LNCaP clone FGC (cell line): ENCODE measurements at regions not wholly inside any gene's neighbourhood (a gene's known extent, or its start where the extent isn't known, plus 50 kb on each side); places are given as distances from the start of the nearest gene placed in this dataset.

Experiments used
- DNase-seq: peaks from one replicate; pipeline ENCODE4 v3.0.0-alpha.2; 2011; ENCODE audit warnings: low read depth
- H3K4me3 ChIP-seq: 2 replicates; pipeline ENCODE4 v1.5.1; 2011; ENCODE audit warnings: mild to moderate bottlenecking, low read depth, low read length, control low read depth
- CTCF ChIP-seq: IDR thresholded peaks from 2 replicates; pipeline ENCODE4 v1.5.1; 2012; ENCODE audit warnings: mild to moderate bottlenecking; ENCODE audit not compliant: control insufficient read depth, insufficient read depth; ENCODE audit errors: extremely low read depth

- no peak for TF ChIP-seq CTCF
- no peak overlapping the region for H3K4me3 ChIP-seq
- DNase-seq, result no peak
Observed at GRCh38 chr4:81665649-81666048, 193.9 kb upstream of the RASGEF1B start.

GRCh38 chr4:81665045-81665444, 193.3 kb upstream of the RASGEF1B start:
- no peak for TF ChIP-seq CTCF
- DNase-seq, result no peak
- H3K4me3 ChIP-seq, result no peak overlapping the region

- no peak for DNase-seq
- no peak overlapping the region for H3K4me3 ChIP-seq
- no peak for TF ChIP-seq CTCF
Observed at GRCh38 chr4:81664079-81664478, 192.4 kb upstream of the RASGEF1B start.

- H3K4me3 ChIP-seq, result no peak overlapping the region
- no peak for TF ChIP-seq CTCF
- DNase-seq, result no peak
Observed at GRCh38 chr4:81663368-81663767, 191.7 kb upstream of the RASGEF1B start.

GRCh38 chr4:81659051-81659450, 187.3 kb upstream of the RASGEF1B start:
- DNase-seq, result no peak
- no peak overlapping the region for H3K4me3 ChIP-seq
- TF ChIP-seq CTCF, result no peak

GRCh38 chr4:81652069-81652478, 180.4 kb upstream of the RASGEF1B start:
- H3K4me3 ChIP-seq, result no peak overlapping the region
- TF ChIP-seq CTCF, result no peak

GRCh38 chr4:81651243-81651899, 179.7 kb upstream of the RASGEF1B start:
- TF ChIP-seq CTCF, result no peak
- DNase-seq, result no peak
- no peak overlapping the region for H3K4me3 ChIP-seq

More at GRCh38 chr4:81652069-81652478, 180.4 kb upstream of the RASGEF1B start:
- DNase-seq, result no peak
